Ascending aorta (tissue), 2 donors: ENCODE measurements at regions not wholly inside any gene's neighbourhood (a gene's known extent, or its start where the extent isn't known, plus 50 kb on each side); places are given as distances from the start of the nearest gene placed in this dataset.

ENCODE experiments used
- DNase-seq, 2 donors: peaks; one replicate each; pipeline ENCODE4 v3.0.0-alpha.2; 2019; ENCODE audit warnings: low spot score in 2 of 2
- H3K27ac ChIP-seq, 2 donors: fragments of 200-600 bp; sonication (generic); one replicate each; pipeline ENCODE4 v1.5.1; 2016 to 2017; ENCODE audit warnings: mild to moderate bottlenecking in 1 of 2
- H3K27me3 ChIP-seq: fragments of 200-600 bp; sonication (generic); one replicate; pipeline ENCODE4 v1.5.1; 2017
- H3K36me3 ChIP-seq, 2 donors: fragments of 200-600 bp; sonication (generic); one replicate each; pipeline ENCODE4 v1.5.1; 2016
- H3K4me1 ChIP-seq, 2 donors: fragments of 200-600 bp; sonication (generic); one replicate each; pipeline ENCODE4 v1.5.1; 2016 to 2017; ENCODE audit warnings: mild to moderate bottlenecking in 1 of 2
- H3K4me3 ChIP-seq, 2 donors: fragments of 200-600 bp; sonication (generic); one replicate each; pipeline ENCODE4 v1.5.1; 2016 to 2017; ENCODE audit warnings: mild to moderate bottlenecking in 1 of 2
- H3K9me3 ChIP-seq, 2 donors: fragments of 200-600 bp; sonication (generic); one replicate each; pipeline ENCODE4 v1.5.1; 2016
- intact Hi-C: fragments of 100-400 bp; cut with DNase I; formaldehyde crosslinking; loops from one replicate; pipeline ENCODE4 v1.15.1; 2023
- TF ChIP-seq, protein P1 (sequence below), 3 experiments: fragments of 200-600 bp in 2 of 3; fragments of 450-650 bp in 1 of 3; sonication (generic) in 2 of 3; IDR thresholded peaks; one replicate each; pipeline ENCODE4 v1.5.1; 2016 to 2019; ENCODE audit warnings: antibody characterized with exemption in 3 of 3, mild to moderate bottlenecking in 1 of 3, moderate library complexity in 1 of 3

DNA sequence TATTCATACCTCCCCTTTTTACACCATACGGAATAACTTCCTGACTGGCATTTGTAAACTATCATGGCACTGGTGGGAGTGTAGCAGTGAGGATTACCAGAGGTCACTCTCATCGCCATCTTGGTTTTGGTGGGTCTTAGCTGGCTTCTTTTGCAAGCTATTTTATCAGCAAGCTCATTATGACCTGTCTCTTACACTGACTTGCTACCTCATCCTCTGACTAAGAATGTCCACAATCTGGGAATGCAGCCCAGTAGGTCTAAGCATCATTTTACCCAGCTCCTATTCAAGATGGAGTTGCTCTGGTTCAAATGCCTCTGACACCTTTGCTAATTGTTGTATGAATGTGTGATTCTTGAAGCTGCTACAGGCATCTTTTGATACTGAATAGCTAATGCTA, 950.8 kb upstream of the SLC39A10 start:
- H3K27ac ChIP-seq = no peak overlapping the region
- TF ChIP-seq, protein P1, sequence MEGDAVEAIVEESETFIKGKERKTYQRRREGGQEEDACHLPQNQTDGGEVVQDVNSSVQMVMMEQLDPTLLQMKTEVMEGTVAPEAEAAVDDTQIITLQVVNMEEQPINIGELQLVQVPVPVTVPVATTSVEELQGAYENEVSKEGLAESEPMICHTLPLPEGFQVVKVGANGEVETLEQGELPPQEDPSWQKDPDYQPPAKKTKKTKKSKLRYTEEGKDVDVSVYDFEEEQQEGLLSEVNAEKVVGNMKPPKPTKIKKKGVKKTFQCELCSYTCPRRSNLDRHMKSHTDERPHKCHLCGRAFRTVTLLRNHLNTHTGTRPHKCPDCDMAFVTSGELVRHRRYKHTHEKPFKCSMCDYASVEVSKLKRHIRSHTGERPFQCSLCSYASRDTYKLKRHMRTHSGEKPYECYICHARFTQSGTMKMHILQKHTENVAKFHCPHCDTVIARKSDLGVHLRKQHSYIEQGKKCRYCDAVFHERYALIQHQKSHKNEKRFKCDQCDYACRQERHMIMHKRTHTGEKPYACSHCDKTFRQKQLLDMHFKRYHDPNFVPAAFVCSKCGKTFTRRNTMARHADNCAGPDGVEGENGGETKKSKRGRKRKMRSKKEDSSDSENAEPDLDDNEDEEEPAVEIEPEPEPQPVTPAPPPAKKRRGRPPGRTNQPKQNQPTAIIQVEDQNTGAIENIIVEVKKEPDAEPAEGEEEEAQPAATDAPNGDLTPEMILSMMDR (IDR thresholded peaks at IDR 0.05) = no peak
- H3K4me1 ChIP-seq = no peaks in the 10 kb centered on the region
- no peaks in the 10 kb centered on the region for H3K27me3 ChIP-seq
- no peaks in the 10 kb centered on the region for H3K9me3 ChIP-seq
- intact Hi-C loops = no loop called here
- no peak overlapping the region for H3K4me3 ChIP-seq
- DNase-seq = no peak
- H3K36me3 ChIP-seq = no peaks in the 10 kb centered on the region

DNA sequence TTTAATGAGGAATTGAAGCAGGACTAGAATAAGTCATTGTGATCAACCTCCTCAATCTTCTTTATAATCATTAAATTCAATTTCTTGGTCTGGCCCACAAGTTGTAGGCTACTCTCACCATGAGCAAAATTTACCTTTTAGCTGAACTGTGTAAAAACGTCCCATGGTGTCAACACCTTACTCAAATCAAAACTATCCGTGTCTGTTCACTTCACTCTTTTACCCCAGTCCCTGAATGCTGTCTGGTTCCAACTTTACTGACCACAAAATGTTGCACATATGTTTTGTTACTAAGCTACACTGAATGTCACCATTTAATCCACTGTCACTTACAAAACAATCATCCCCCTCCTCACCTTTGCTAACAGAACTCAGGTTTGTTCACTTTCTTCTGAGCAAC, 951.6 kb upstream of the SLC39A10 start:
- TF ChIP-seq, protein P1 (IDR thresholded peaks at IDR 0.05) = no peak
- no peak overlapping the region for H3K27ac ChIP-seq
- H3K4me3 ChIP-seq = no peak overlapping the region
- H3K4me1 ChIP-seq = no peaks in the 10 kb centered on the region
- intact Hi-C loops = no loop called here
- no peaks in the 10 kb centered on the region for H3K27me3 ChIP-seq
- no peaks in the 10 kb centered on the region for H3K36me3 ChIP-seq
- H3K9me3 ChIP-seq = no peaks in the 10 kb centered on the region
- no peak for DNase-seq

DNA sequence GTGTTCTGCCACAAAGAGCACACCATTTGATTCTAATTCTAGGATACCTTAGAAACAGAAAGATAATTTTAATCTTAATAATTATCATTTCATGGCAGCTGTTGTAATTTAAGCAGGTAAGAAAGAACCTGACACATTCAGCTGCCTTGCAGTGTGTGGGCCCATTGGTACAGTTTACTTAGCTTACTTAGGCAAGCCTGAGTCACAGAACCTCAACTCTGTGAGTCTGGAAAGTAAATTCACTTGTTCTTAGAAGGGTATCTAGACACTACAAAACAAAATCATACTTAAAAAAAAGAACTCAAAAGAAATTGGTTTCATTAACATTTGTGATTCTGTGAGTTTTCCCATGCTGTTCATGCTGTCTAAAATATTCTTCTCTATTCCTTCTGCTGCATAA, 956.3 kb upstream of the SLC39A10 start:
- H3K4me3 ChIP-seq = no peak overlapping the region
- intact Hi-C loops = no loop called here
- H3K27ac ChIP-seq = no peak overlapping the region
- no peaks in the 10 kb centered on the region for H3K9me3 ChIP-seq
- no peak for DNase-seq
- H3K4me1 ChIP-seq = no peaks in the 10 kb centered on the region
- H3K27me3 ChIP-seq = no peaks in the 10 kb centered on the region
- TF ChIP-seq, protein P1 (IDR thresholded peaks at IDR 0.05) = no peak
- no peaks in the 10 kb centered on the region for H3K36me3 ChIP-seq

DNA sequence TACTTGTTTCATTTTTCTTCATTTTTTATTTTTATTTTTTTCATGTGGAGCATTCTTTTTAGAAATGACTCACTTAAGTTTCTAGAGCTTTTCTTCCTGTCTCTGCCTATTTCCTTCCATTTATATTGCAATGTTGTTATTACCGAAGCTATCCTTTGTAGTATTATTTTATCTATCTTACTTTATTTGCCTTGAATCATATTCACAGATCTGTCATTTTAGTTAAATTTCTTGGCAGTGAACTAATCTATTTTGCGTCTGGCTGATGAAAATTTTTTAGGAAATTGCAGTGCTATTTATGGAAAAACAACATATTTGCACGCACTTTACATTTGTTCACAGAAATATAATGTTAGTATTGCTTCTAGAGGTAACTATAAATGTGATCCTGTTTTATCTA, 956.9 kb upstream of the SLC39A10 start:
- DNase-seq = no peak
- no peaks in the 10 kb centered on the region for H3K4me1 ChIP-seq
- H3K36me3 ChIP-seq = no peaks in the 10 kb centered on the region

DNA sequence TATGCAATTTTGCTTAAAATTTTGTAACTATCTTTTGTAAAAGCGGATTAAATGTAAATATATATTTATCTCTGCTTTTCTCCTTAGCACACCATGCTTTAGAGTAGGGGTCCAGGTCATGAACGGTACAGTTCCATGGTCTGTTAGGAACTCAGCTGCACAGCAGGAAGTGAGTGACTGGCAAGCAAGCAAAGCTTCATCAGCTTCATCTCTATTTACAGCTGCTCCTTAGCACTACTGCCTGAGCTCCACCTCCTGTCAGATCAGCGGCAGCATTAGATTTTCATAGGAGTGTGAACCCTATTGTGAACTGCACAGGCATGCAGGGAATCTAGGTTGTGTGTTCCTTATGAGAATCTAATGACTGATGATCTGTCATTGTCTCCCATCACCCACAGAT, 959.0 kb upstream of the SLC39A10 start:
- no peaks in the 10 kb centered on the region for H3K36me3 ChIP-seq
- intact Hi-C loops = no loop called here
- no peaks in the 10 kb centered on the region for H3K9me3 ChIP-seq
- no peak overlapping the region for H3K27ac ChIP-seq
- DNase-seq = no peak
- H3K27me3 ChIP-seq = no peaks in the 10 kb centered on the region
- no peak overlapping the region for H3K4me3 ChIP-seq
- no peaks in the 10 kb centered on the region for H3K4me1 ChIP-seq
- TF ChIP-seq, protein P1 (IDR thresholded peaks at IDR 0.05) = no peak

More for the DNA sequence above, 956.9 kb upstream of the SLC39A10 start:
- TF ChIP-seq, protein P1 (IDR thresholded peaks at IDR 0.05) = no peak
- intact Hi-C loops = no loop called here
- H3K27ac ChIP-seq = no peak overlapping the region
- H3K9me3 ChIP-seq = no peaks in the 10 kb centered on the region
- no peaks in the 10 kb centered on the region for H3K27me3 ChIP-seq
- H3K4me3 ChIP-seq = no peak overlapping the region

DNA sequence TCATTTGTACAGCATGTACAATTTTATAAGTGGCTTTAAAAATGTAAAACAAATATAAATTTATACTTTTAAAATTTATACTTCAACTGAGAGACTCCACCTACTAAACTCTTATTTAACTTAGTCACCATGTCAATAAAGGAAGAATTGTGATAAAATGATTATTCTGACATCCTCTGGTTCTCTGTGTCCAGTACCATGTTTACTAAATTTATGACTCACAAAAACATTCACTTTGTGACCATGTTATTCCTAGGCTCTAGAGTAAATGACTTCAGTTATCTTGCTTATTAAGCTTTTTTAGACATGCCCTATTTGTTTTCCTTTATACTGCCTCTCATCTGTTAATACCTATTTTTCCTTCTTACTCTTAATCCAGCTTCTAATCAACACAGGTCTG, 959.6 kb upstream of the SLC39A10 start:
- no peak for DNase-seq
- Histone ChIP-seq H3K27ac (no peak overlapping the region), H3K4me1 (no peaks in the 10 kb centered on the region), H3K9me3 (no peaks in the 10 kb centered on the region), H3K4me3 (no peak overlapping the region), H3K27me3 (no peaks in the 10 kb centered on the region), H3K36me3 (no peaks in the 10 kb centered on the region)
- TF ChIP-seq, protein P1 (IDR thresholded peaks at IDR 0.05) = no peak
- intact Hi-C loops = no loop called here
